Chondrocyte (in vitro differentiated cells): ENCODE measurements at regions not wholly inside any gene's neighbourhood (a gene's known extent, or its start where the extent isn't known, plus 50 kb on each side); places are given as distances from the start of the nearest gene placed in this dataset.

Experiments
- DNase-seq: peaks from one replicate; pipeline ENCODE4 v3.0.0; 2021; ENCODE audit warnings: mixed read lengths, low spot score
- H3K27ac Mint-ChIP-seq: one replicate; pipeline ENCODE4 v1.8.0; 2021; ENCODE audit warnings: mild to moderate bottlenecking, moderate library complexity, mixed read lengths; ENCODE audit not compliant: unreplicated experiment
- H3K27me3 Mint-ChIP-seq: 2 replicates; pipeline ENCODE4 v1.8.0; 2021; ENCODE audit warnings: low read depth, mixed read lengths
- H3K36me3 Mint-ChIP-seq: 2 replicates; pipeline ENCODE4 v1.8.0; 2021; ENCODE audit warnings: low read depth, mixed read lengths
- H3K4me1 Mint-ChIP-seq: 2 replicates; pipeline ENCODE4 v1.8.0; 2021; ENCODE audit warnings: low read depth, mild to moderate bottlenecking, mixed read lengths
- H3K4me3 Mint-ChIP-seq: one replicate; pipeline ENCODE4 v1.8.0; 2021; ENCODE audit warnings: mild to moderate bottlenecking, moderate library complexity, mixed read lengths; ENCODE audit not compliant: unreplicated experiment
- H3K9me3 Mint-ChIP-seq: 2 replicates; pipeline ENCODE4 v1.8.0; 2021; ENCODE audit warnings: low read depth, mixed read lengths
- CTCF ChIP-seq: fragments of 200-600 bp; sonication (generic); IDR thresholded peaks from 2 replicates; pipeline ENCODE4 v1.5.0; 2021; ENCODE audit warnings: antibody characterized with exemption, mild to moderate bottlenecking, moderate library complexity

- no peak for TF ChIP-seq CTCF
- no peaks in the 10 kb centered on the region for H3K27me3 Mint-ChIP-seq
- DNase-seq = no peak
- peak overlapping the region; percentile 92 for H3K27ac Mint-ChIP-seq
- H3K36me3 Mint-ChIP-seq = peaks cover 36% of the 10 kb centered on the region
- no peaks in the 10 kb centered on the region for H3K9me3 Mint-ChIP-seq
- H3K4me3 Mint-ChIP-seq = no peak overlapping the region
- peaks cover 55% of the 10 kb centered on the region for H3K4me1 Mint-ChIP-seq
Measured at GRCh38 chr12:124379379-124379937, 84.6 kb downstream of the RFLNA start.

GRCh38 chr12:124378926-124379325, 84.0 kb downstream of the RFLNA start:
- Mint-ChIP-seq H3K4me1 (peaks cover 50% of the 10 kb centered on the region), H3K9me3 (no peaks in the 10 kb centered on the region), H3K27ac (peak overlapping the region; percentile 92)

GRCh38 chr12:124377981-124378509, 83.2 kb downstream of the RFLNA start:
- no peak overlapping the region for H3K4me3 Mint-ChIP-seq
- H3K36me3 Mint-ChIP-seq = peaks cover 36% of the 10 kb centered on the region
- H3K4me1 Mint-ChIP-seq = peaks cover 45% of the 10 kb centered on the region
- H3K27ac Mint-ChIP-seq = no peak overlapping the region
- no peaks in the 10 kb centered on the region for H3K9me3 Mint-ChIP-seq
- DNase-seq = no peak
- H3K27me3 Mint-ChIP-seq = no peaks in the 10 kb centered on the region
- no peak for TF ChIP-seq CTCF

More at GRCh38 chr12:124378926-124379325, 84.0 kb downstream of the RFLNA start:
- no peaks in the 10 kb centered on the region for H3K27me3 Mint-ChIP-seq
- H3K4me3 Mint-ChIP-seq = no peak overlapping the region
- TF ChIP-seq CTCF = no peak
- H3K36me3 Mint-ChIP-seq = peaks cover 36% of the 10 kb centered on the region
- no peak for DNase-seq

GRCh38 chr12:124376435-124376834, 81.5 kb downstream of the RFLNA start:
- Mint-ChIP-seq H3K4me1 (peaks cover 33% of the 10 kb centered on the region), H3K4me3 (no peak overlapping the region), H3K27ac (peak overlapping the region; percentile 63), H3K27me3 (no peaks in the 10 kb centered on the region), H3K36me3 (peaks cover 30% of the 10 kb centered on the region), H3K9me3 (no peaks in the 10 kb centered on the region)
- no peak for DNase-seq
- no peak for TF ChIP-seq CTCF

GRCh38 chr12:124375789-124376175, 80.9 kb downstream of the RFLNA start:
- Mint-ChIP-seq H3K9me3 (no peaks in the 10 kb centered on the region), H3K27me3 (no peaks in the 10 kb centered on the region), H3K27ac (no peak overlapping the region), H3K36me3 (peaks cover 26% of the 10 kb centered on the region), H3K4me1 (peaks cover 33% of the 10 kb centered on the region), H3K4me3 (no peak overlapping the region)
- no peak for DNase-seq
- no peak for TF ChIP-seq CTCF
